ENCODE measurements at regions not wholly inside any gene's neighbourhood (a gene's known extent, or its start where the extent isn't known, plus 50 kb on each side); places are given as distances from the start of the nearest gene placed in this dataset.

GRCh38 chr1:192430644-192431043, 113.9 kb downstream of the RGS21 start:
- TF ChIP-seq CTCF (IDR thresholded peaks at IDR 0.05; ENCODE audit: extremely low read depth in 1 of 2, insufficient read depth in 1 of 2, low read depth in 1 of 2, low read length in 2 of 2) (no peak), POLR2A (IDR thresholded peaks at IDR 0.05; ENCODE audit: low read depth, low read length) (no peak), JUN (IDR thresholded peaks at IDR 0.05; ENCODE audit: borderline replicate concordance, insufficient read depth, insufficient read length, low read depth) (no peak)

Data from endothelial cell of umbilical vein (primary cell).